HG03159 (cell line): ENCODE measurements at regions not wholly inside any gene's neighbourhood (a gene's known extent, or its start where the extent isn't known, plus 50 kb on each side); places are given as distances from the start of the nearest gene placed in this dataset.

ENCODE experiments used
- ATAC-seq: cut with Tn5 transposase; IDR thresholded peaks from one replicate; pipeline ENCODE4 v1.9.1; 2021; ENCODE audit warnings: mild to moderate bottlenecking, moderate library complexity; ENCODE audit not compliant: unreplicated experiment

DNA sequence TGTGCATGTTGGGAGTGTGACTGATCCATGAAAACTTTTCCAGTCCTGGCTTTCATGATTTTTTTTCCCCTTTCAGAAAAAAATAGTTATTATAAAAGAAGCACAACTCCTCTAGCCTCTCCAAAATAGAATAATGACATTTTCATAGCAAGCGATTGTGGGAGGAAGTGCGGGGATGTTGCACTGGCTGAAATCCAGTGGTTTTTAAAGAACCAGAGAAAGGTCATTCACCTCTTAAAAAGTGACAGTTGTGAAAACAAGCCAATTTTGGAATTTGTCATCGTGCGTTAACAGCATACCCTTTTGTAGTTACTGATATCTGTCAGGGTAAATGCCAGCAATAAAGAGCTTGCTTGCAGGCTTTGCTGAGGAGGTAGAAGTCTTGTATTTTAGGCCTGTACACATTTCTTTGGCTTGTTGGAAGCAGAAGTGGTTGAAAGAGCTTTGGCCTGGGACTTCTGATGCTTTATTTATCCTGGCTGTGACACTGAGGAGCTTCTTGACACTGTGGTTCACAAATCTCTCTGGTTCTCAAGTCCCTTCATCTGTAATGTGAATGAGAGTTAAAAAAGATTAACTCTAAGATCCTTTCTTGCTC lies 545.9 kb downstream of the REEP3 start:
- no peak for ATAC-seq

DNA sequence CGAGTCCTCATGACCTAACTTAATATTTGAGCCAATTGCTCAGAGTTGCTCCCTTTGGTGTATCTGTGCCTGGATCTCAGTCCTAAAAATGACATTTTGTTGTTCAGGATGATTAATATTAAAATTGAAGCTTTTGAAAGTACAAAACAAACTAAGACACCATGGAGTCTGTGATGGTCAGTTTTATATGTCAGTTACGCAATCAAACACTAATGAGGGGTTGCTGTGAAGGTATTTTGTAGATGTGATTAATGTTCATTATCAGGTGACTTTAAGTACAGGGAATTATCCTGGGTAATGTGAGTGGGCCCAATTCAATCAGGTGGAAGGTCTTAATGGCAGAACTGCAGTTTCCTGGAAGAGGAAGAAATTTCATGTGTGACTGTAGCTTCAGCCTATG lies 546.7 kb downstream of the REEP3 start:
- ATAC-seq, result no peak

DNA sequence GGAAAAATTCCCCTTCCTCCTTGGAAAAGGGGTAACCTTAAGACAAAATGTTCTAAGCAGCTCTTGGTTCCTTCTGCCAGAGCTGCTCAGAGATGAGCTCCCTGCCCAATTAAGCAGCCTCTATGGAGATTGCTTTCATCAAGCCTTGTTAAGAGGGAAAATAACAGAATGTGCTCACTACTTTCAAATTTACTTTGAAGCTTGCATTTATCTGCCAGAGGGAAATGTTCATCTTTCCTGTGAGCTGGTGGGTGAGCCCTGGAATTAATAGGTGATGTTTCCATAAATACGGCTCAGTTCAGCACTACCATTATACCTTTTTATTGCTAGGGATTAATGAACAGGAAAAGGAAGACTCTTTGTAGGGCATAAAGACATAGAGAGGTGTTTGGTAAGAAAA lies 549.0 kb downstream of the REEP3 start:
- ATAC-seq, result no peak

DNA sequence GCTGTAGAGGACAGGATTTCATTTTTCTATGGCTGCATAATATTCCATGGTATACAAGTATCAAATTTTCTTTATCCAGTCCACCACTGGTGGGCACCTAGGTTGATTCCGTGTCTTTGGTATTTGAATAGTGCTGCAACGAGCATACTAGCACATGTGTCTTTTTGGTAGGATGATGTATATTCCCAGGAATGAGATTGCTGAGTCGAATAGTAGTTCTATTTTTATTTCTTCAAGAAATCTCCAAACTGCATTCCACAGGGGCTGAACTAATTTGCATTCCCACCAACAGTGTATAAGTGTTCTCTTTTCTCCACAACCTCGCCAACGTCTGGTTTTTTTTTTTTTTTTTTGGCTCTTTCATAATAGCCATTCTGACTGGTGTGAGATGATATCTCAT lies 550.0 kb downstream of the REEP3 start:
- ATAC-seq, result no peak

DNA sequence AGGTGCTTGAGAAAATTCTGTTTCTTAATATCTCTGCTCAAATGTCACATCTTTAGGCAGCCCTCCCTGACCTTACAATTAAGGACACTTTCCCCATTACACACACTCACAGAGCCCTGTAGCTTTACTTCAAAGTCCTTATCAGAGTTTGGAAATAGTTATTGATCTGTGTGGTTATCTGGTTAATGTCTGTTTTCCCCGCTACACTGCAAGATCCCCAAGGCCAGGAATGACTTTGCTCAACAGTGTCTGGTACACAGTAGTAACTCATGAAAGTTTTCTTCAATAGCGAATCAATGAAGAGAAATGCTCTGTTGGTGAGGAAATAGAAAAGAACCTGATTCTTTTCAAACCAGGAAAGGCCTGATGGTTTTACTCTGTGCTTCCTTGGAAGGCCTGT lies 554.4 kb downstream of the REEP3 start:
- no peak for ATAC-seq

DNA sequence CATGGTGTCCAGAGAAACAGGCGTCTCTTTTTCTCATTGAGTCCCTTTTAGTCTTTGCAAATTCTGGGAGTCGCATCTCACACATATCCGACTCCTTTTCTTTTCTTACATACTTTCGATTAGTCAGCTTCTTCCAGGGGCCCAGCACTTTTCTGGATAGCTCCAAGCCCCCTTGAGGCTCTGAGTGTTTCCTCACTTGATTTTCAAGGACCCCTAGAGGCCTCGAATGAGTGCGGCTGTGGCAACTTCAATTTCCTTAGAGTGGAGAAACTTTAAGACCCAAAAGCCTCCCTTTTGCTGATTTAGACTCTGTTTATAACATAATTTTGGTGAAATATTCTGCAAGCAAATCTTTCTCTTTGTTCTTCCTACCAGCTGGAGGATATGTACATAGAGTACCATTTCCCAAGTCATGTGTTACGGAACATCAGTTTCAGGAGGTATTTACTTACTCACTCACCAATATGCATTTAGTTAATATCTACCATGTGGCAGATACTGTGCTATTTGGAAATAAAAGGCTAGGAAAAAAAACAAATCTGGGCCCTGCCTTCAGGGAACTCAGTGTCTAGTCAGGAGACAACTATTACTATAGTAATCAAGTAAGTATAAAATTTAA lies 555.2 kb downstream of the REEP3 start:
- no peak for ATAC-seq

DNA sequence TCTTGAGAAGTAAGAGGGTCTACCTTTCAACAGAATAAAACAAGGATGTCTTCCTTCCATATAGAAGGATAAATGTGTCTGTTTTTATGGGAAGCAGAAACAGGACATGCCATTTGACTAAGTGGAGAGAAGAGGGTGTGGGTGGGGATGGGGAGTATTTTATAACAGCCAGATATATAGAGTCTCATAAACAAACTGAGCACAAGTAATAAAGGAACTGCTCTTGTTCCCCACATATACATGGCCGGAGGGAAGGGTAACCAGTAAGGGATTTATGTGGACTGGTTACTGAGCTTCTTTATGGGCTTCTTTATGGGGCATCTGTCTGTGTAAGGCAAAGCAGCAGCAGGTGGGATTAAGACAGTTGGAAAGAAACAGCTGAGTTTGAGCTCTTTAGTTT lies 558.1 kb downstream of the REEP3 start:
- no peak for ATAC-seq

DNA sequence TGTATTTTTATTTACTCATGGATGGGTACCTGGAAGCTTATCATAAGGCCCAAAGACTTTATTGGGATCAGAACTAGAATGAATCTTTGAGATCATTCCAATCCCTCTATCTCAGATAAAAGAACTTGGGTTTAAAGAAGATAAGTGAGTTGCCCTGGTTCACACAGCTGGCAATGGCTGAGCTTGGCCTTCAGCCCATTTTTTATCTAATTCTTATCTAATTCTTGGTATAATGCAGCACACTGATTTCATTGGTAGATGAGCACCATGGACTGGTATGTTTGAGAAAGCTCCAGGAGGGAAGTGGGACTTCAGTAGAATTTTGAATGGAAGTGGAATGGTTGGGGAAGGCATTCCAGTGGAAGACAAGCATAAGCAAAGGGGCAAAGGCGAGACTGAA lies 558.9 kb downstream of the REEP3 start:
- no peak for ATAC-seq

DNA sequence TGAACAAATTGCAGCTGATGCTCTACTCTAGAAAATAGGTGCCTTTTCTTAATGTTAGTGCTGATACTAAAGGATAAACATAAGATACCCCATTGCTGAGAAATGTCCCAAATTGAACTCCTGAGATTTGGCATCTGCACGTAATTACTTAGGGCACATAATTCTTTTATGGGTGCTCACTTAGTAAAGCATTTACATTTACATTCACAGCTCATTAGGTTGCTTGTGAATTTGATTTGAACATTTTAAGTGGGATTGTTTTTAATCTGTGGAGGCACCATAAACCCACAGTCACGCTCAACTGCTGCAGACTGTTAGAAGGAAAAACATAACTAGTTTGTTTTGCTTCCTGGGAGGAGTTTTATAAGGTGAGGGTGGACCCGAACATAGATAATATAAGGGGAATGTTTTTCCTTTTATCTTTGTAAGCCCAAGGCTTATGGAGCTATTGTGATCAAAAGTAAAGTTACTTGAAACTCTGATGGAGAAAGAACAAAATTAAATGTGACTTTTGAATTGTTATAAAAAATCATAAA lies 560.8 kb downstream of the REEP3 start:
- ATAC-seq, result no peak

DNA sequence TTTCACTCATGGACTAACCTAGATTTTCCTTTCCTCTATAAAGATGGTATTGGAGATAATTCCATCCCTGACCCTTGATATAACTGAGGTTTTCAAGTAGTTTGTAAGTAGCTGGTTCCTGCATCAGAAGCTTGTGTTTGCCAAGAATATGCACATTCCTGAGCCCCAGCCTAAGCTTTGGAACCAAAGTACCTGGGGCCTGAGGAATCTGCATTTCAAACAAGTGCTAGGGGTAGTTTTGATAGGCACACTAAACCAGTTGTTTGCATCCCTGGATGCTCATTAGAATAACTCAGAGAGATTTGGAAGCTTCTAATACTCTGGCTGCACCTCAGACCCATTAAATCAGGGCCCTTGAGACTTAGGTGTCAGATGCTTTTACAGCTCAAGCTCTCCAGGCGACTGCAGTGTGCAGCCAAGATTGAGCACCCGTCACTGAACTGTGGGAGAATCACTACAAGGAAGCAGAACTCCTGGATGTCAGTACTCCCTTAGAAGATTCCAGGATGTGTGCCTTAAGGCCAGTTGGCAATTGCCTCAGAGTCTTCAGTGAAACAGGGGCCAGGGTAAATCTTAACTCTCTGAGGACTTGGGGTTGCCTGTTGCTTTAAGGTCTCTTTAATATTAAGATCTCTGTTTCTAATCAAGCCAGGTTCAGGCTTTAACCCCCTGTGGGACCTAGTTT lies 565.0 kb downstream of the REEP3 start:
- ATAC-seq, result no peak

DNA sequence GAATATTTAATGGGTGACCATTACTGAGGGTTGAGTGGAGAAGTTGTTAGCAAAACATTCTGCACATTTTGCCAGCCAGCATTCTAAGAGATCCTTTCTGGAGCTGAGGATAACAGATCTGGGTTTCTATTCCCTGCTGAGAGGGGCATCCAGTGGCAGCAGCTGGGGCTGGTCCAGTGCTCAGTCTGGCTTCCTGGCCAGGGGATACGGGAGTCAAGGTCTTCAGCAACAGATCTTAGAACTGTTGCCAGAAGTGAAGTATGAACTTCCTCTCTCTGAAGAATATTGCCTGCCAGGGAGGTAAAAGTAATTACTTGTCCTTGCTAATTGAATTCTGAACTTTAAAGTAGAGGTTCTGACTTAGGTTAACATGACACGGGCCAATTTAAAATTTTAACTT lies 568.4 kb downstream of the REEP3 start:
- no peak for ATAC-seq

DNA sequence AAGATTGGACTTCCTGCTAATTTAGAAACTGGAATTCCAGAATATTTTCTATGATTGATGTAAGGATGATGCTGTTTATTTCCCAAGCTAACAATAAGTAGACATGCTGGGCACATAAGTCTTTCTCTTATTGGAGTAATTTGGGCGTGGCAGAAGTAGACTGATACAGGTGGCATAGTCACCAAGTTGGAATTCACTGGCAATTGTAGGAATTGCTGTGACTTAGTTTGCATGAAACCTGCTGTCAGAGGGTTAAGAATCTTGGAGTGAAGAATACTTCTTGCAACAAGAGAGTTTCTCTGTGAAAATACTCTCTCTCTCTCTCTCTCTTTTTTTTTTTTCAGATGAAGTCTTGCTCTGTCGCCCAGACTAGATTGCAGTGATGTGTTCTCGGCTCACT lies 569.7 kb downstream of the REEP3 start:
- no peak for ATAC-seq

DNA sequence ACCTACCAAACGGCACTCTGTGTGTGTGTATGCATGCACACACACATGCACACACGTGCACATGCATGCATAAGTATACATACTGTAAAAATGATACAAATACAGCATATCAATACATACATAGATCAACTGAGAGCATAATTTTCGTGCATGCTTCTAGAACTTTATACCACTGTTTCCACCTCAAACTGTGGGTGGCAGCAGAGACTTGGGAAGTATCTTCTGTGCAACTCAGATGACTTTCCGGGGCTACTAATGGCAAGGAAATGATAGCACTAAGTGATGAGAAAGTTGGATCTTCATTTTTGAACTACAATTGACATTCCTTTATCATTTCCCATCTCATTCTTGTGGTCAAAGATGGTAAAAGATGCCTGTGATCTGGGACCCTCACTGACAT lies 570.7 kb downstream of the REEP3 start:
- ATAC-seq, result no peak

DNA sequence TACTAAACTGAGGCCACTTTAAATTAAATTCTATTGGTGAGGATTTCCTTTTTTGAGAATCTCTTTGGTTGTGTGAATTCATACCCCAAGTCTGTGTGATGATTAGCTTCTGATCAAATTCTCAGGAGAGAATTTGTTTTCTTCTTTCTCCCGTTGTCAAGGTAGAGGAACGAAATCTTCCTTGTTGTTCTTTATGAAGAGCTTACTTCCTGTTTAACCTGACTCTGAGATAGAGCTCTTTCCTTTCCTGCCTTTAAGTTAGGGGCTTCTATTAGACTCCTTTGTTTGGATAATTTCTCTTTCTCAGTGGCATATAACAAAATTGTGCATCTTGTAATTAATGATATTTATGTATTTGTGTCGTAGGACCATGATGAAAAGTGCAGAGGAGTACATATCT lies 572.1 kb downstream of the REEP3 start:
- ATAC-seq, result no peak

DNA sequence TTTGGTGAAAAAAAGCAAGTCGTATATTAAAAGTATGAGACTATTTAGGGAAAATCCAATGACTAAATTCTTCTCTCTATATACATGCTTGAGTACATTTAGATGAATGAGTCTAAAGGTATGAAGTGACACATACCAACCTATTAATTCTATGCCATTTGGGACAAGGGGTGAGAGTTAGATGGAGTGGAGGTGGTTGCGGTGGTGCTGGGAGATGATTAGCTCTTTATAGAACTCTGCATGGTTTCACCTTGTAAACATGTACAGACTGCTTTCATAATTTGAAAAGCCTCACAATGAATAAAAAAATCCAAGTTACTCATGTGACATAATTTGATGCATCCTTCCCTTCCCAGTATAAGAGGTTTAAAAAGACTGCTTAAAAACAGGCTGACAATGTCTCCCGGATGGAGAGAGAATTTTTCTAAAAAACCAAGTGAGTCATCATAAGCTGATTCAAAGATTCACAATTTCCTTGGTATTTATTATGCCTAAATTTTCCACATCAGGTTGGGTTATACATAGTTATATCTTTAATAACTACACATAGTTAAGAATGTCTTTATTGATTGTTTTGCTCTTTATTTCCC lies 572.8 kb downstream of the REEP3 start:
- no peak for ATAC-seq

DNA sequence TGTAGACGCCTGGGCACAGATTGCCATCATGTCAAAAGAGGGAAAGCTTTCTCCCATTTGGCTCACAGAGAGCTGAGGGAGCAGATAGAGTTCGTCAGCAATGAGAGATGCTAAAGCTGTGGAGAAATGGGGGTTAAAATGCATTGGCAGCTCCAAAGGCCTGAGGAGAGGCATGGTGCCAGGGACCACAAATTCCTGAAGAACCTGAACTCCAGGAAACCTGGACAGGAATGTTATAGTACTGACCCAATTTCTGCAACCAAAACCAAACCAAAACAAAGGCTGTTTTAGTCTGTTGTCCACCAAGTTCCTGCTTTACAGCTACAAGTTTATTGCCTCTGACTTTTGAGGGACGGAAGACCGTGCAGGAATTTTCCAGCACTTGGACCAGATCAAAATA lies 575.7 kb downstream of the REEP3 start:
- no peak for ATAC-seq

DNA sequence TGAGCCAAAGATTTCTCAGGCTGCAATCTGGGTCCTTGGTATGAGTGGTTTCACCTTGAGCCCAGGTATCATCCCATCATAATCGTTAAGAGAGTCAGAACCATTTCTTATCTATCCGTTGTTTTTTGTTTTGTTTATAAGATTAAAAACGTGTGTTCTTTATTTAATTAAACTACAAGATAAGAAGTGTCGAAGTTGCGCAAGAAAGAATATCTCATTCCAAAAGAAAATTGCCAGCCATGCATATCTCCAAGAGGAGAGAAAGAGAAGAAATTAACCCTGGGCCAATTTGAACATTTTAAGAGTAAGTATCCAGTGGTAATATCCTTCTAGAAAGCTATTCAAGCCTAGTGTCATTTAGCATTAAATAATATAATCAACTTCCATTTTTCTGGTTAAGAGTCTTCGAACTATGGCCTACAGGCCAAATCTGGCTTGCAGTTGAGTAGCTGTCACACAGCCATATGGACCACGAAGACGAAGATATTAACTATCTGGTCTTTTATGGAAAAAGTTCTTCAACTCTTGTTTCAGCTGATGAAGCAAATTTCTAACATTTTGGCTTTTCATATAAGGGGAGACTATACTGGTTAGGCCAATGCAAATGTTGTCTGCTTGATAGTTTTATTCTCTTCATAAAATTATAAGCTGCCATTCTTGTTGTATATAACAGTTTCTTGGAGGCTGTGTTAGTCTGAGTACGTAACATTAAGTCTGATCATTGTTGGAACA lies 576.4 kb downstream of the REEP3 start:
- no peak for ATAC-seq

DNA sequence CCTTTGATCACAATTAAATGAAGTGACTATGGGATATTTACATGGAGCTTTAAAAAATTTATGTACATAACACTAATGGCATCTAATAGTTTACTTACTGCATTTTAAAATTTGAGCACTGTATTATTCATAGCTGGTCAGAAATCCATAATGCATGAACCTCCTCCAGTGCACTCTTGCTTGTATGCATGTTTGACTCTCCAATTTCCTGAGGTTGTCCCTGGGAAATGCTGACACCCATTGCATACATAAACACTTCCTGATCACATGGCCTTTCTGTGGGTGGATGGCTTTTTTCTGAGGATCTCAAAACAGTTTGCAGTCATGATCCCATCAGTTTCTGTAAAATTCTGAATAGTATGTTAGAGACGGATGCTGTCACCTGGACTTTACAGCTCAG lies 577.8 kb downstream of the REEP3 start:
- no peak for ATAC-seq

DNA sequence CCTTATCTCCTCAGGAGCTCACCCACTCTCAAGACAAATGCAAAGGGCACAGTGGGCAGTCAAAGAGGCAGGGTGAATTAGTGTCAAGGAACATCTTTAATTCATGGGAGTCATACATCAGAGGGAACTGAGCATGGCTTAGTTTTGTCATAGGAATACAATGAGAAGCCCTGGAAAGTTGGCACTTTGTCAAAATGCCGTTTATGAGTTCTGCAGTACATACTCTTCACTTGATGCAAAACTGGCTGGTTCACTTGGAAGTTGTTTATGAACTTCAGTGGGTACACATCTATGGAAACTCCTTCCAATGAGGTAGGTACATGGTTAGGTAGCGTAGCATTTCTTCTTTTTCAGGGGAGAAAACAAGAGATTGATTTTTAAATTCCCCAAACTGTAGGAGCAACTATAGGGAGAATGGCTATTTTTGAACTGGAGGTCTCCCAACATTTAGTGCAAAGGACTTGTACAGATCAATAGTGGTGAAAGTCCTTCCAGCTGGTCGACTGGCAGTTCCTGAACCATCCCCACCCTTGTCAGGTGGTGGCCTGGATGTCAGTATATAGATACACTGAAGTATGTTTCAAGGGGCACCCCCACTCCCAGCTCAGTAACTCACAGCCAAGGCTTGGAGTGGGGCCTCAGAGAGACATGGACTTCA lies 580.5 kb downstream of the REEP3 start:
- no peak for ATAC-seq

DNA sequence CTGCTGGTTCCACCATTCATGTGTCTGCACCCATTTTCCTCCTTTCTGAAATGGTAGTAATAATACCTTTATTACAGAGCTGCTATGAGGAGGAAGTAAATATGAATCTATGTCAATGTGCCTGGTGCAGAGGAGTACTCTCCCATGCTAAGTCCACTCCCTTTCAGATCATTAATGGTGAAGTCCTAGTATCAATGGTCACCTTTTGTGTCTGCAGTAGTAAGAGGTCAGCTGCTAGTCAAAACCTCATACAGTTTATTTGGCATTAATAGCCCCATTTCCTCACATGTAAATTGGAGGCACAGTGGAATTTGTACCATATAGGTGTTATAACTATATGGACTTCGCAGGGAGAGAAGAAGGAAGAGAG lies 581.0 kb downstream of the REEP3 start:
- no peak for ATAC-seq

DNA sequence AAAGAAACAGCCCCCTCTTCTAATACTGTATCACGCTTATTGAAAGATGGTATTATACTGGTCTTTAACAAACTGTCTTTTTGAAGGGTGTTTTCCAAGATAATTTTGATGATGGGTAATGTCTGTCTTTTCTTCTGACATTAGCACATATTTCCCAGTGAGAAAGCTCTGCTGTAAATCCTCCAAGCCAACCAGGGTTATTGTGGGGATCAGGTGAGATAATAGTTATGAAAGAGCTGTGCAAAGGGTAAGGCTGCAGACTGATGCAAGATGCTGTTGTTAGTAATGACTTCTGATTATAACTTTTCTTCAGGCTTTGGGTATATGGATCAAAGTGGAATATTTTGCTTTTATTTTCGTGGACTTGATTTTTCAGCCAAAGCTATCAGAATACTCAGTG lies 581.7 kb downstream of the REEP3 start:
- no peak for ATAC-seq
